Lower leg skin (tissue), 4 donors: ENCODE measurements at regions not wholly inside any gene's neighbourhood (a gene's known extent, or its start where the extent isn't known, plus 50 kb on each side); places are given as distances from the start of the nearest gene placed in this dataset.

ENCODE experiments used
- DNase-seq, 2 donors: peaks; one replicate each; pipeline ENCODE4 v3.0.0-alpha.2; 2019; ENCODE audit warnings: low spot score in 2 of 2
- H3K4me3 ChIP-seq: fragments of 200-600 bp; sonication (generic); 2 replicates; pipeline ENCODE4 v1.5.1; 2017; ENCODE audit warnings: mild to moderate bottlenecking, low read depth; ENCODE audit not compliant: poor library complexity, severe bottlenecking
- CTCF ChIP-seq, 3 donors: fragments of 450-650 bp; IDR thresholded peaks; one replicate each; pipeline ENCODE4 v1.5.1; 2016; ENCODE audit warnings: antibody characterized with exemption in 3 of 3, mild to moderate bottlenecking in 3 of 3, moderate library complexity in 2 of 3
- POLR2A ChIP-seq, 2 donors: fragments of 450-650 bp; IDR thresholded peaks; one replicate each; pipeline ENCODE4 v1.6.1; 2016 to 2017; ENCODE audit warnings: antibody characterized with exemption in 2 of 2, mild to moderate bottlenecking in 1 of 2, moderate library complexity in 1 of 2
- WGBS, 2 donors: methylation state at CpG; one replicate each; pipeline ENCODE4 v1.1.5; 2018; 5-methylcytosine and 5-hydroxymethylcytosine counted together
- intact Hi-C: fragments of 100-400 bp; cut with DNase I; formaldehyde crosslinking; loops from one replicate; pipeline ENCODE4 v1.15.0; 2023; ENCODE audit warnings: low total_unique reads

GRCh38 chr1:239636347-239636746 is 250.0 kb downstream of the CHRM3 start:
- no peak overlapping the region for H3K4me3 ChIP-seq
- intact Hi-C loops: no loop called here
- TF ChIP-seq POLR2A (IDR thresholded peaks at IDR 0.05) (no peak), CTCF (IDR thresholded peaks at IDR 0.05) (no peak)
- 34 to 38% methylated on average over 3 of the region's 3 CpGs for WGBS, 2 donors
- no peak for DNase-seq

- 76 to 79% methylated on average over 3 of the region's 3 CpGs for WGBS, 2 donors
- TF ChIP-seq POLR2A (IDR thresholded peaks at IDR 0.05): no peak
- no peak for TF ChIP-seq CTCF (IDR thresholded peaks at IDR 0.05)
- intact Hi-C loops: no loop called here
- H3K4me3 ChIP-seq: no peak overlapping the region
- DNase-seq: no peak
Measured at GRCh38 chr1:239644604-239645003, 258.2 kb downstream of the CHRM3 start.

- no peak overlapping the region for H3K4me3 ChIP-seq
- no peak for DNase-seq
- TF ChIP-seq CTCF (IDR thresholded peaks at IDR 0.05) (no peak), POLR2A (IDR thresholded peaks at IDR 0.05) (no peak)
- WGBS, 2 donors: 81 to 90% methylated on average over 3 of the region's 3 CpGs
- intact Hi-C loops: no loop called here
Measured at GRCh38 chr1:239647045-239647444, 260.7 kb downstream of the CHRM3 start.

- 86 to 91% methylated on average over 2 of the region's 2 CpGs for WGBS, 2 donors
Measured at GRCh38 chr1:239647964-239648632, 261.7 kb downstream of the CHRM3 start.

GRCh38 chr1:239655023-239655422 is 268.7 kb downstream of the CHRM3 start:
- intact Hi-C loops: no loop called here
- WGBS, 2 donors: 61 to 65% methylated on average over 2 of the region's 2 CpGs
- no peak for TF ChIP-seq POLR2A (IDR thresholded peaks at IDR 0.05)
- no peak for TF ChIP-seq CTCF (IDR thresholded peaks at IDR 0.05)
- no peak overlapping the region for H3K4me3 ChIP-seq
- DNase-seq: no peak

More at GRCh38 chr1:239647964-239648632, 261.7 kb downstream of the CHRM3 start:
- no peak overlapping the region for H3K4me3 ChIP-seq
- TF ChIP-seq CTCF (IDR thresholded peaks at IDR 0.05): no peak
- no peak for TF ChIP-seq POLR2A (IDR thresholded peaks at IDR 0.05)
- intact Hi-C loops: no loop called here
- DNase-seq: no peak

- no peak for TF ChIP-seq POLR2A (IDR thresholded peaks at IDR 0.05)
- no peak for TF ChIP-seq CTCF (IDR thresholded peaks at IDR 0.05)
- H3K4me3 ChIP-seq: no peak overlapping the region
- intact Hi-C loops: no loop called here
- DNase-seq: no peak
- 64 to 69% methylated on average over 2 of the region's 2 CpGs for WGBS, 2 donors
Measured at GRCh38 chr1:239657291-239657690, 270.9 kb downstream of the CHRM3 start.
